ENCODE measurements at regions not wholly inside any gene's neighbourhood (a gene's known extent, or its start where the extent isn't known, plus 50 kb on each side); places are given as distances from the start of the nearest gene placed in this dataset.

GRCh38 chr3:66885326-66886000 lies 112.6 kb upstream of the KBTBD8 start (continued):
- TF ChIP-seq ELK3 (CRISPR knock-in tag; IDR thresholded peaks at IDR 0.05) = no peak
- no peak for TF ChIP-seq ATF2 (CRISPR knock-in tag; IDR thresholded peaks at IDR 0.05)
- no peak for TF ChIP-seq TCF7L2 (IDR thresholded peaks at IDR 0.05; ENCODE audit: low read depth, low read length)
- no peak for TF ChIP-seq TAF1 (IDR thresholded peaks at IDR 0.05; ENCODE audit: control insufficient read depth, extremely low read depth, insufficient read depth, low read length, severe bottlenecking)
- TF ChIP-seq GABPA (tag; conservative IDR thresholded peaks at IDR 0.05; ENCODE audit: low read depth) = no peak
- no peak for TF ChIP-seq ZNF354B (CRISPR knock-in tag; IDR thresholded peaks at IDR 0.05)
- TF ChIP-seq ZNF75A (CRISPR knock-in tag; IDR thresholded peaks at IDR 0.05) = no peak
- TF ChIP-seq PHB2 (IDR thresholded peaks at IDR 0.05; ENCODE audit: low read depth) = no peak
- peak; percentile 54 for TF ChIP-seq PKNOX1 (IDR thresholded peaks at IDR 0.05)
- TF ChIP-seq C11orf30 (IDR thresholded peaks at IDR 0.05; ENCODE audit: low read depth) = no peak
- TF ChIP-seq POLR2G (IDR thresholded peaks at IDR 0.05; ENCODE audit: low read depth, low read length) = no peak
- no peak for TF ChIP-seq ZNF140 (CRISPR knock-in tag; IDR thresholded peaks at IDR 0.05)
- no peak for TF ChIP-seq PRDM10 (IDR thresholded peaks at IDR 0.05; ENCODE audit: partially characterized antibody)
- 0 out of 2 replicates have a peak, but pooled peaks have one; percentile 15 for TF ChIP-seq L3MBTL2 (IDR thresholded peaks at IDR 0.05)
- TF ChIP-seq PTTG1 (tag; IDR thresholded peaks at IDR 0.05; ENCODE audit: low read depth) = no peak
- TF ChIP-seq HSF4 (CRISPR knock-in tag; IDR thresholded peaks at IDR 0.05; ENCODE audit: borderline replicate concordance) = no peak
- no peak for TF ChIP-seq ARHGAP35 (IDR thresholded peaks at IDR 0.05; ENCODE audit: partially characterized antibody)
- peak; percentile 64; the same call in 1 of the 2 replicates for TF ChIP-seq ZNF175 (CRISPR knock-in tag; IDR thresholded peaks at IDR 0.05; ENCODE audit: low read depth)
- no peak for TF ChIP-seq SMARCE1 (IDR thresholded peaks at IDR 0.05)
- TF ChIP-seq ZNF282 (CRISPR knock-in tag; IDR thresholded peaks at IDR 0.05) = no peak
- TF ChIP-seq ZNF395 (CRISPR knock-in tag; IDR thresholded peaks at IDR 0.05) = peak; percentile 73; the same call in 1 of the 2 replicates
